ENCODE measurements at regions not wholly inside any gene's neighbourhood (a gene's known extent, or its start where the extent isn't known, plus 50 kb on each side); places are given as distances from the start of the nearest gene placed in this dataset.

- peak; percentile 34 for TF ChIP-seq CTCF (IDR thresholded peaks at IDR 0.05; ENCODE audit: insufficient read depth, low read length, poor library complexity, severe bottlenecking)
- TF ChIP-seq EZH2phosphoT487 (conservative IDR thresholded peaks at IDR 0.05; ENCODE audit: low read length): no peak
Observed at GRCh38 chr16:6016530-6017184, 919.1 kb upstream of the EEF2KMT start.

Data from SU-DHL-6 (cell line).